H1 (cell line): ENCODE measurements at regions not wholly inside any gene's neighbourhood (a gene's known extent, or its start where the extent isn't known, plus 50 kb on each side); places are given as distances from the start of the nearest gene placed in this dataset.

ENCODE experiments used
- CTCF ChIA-PET: fragments of 300-600 bp; sonication (Branson Sonifier 250); formaldehyde crosslinking; loops from one replicate; lab custom pipeline; 2021; ENCODE audit not compliant: partially characterized antibody; lab: Charles Lee
- POLR2A ChIA-PET: fragments of 300-600 bp; sonication (Branson Sonifier 250); formaldehyde crosslinking; loops from one replicate; lab custom pipeline; 2021; ENCODE audit warnings: inconsistent platforms; ENCODE audit not compliant: partially characterized antibody; lab: Charles Lee
- DNase-seq, 2 experiments: peaks; one replicate each; pipeline versions ENCODE4 v3.0.0 to v3.0.0-alpha.2; 2010 to 2022; ENCODE audit warnings: low spot score in 2 of 2, low read depth in 1 of 2, mixed read lengths in 1 of 2
- FAIRE-seq: peaks from 2 replicates; lab custom pipeline; 2011; peaks lifted over from hg19 to GRCh38; lab: Jason Lieb, UNC
- H2AFZ ChIP-seq: 2 replicates; pipeline ENCODE4 v1.8.1; 2012; ENCODE audit warnings: low read length, inconsistent platforms
- H2AK5ac ChIP-seq: 2 replicates; pipeline ENCODE4 v1.6.1; 2013; ENCODE audit warnings: low read depth, low read length
- H2BK120ac ChIP-seq: replicated peaks from 2 replicates; pipeline ENCODE3; 2013; ENCODE audit warnings: low read depth, low read length, inconsistent platforms
- H2BK12ac ChIP-seq: 2 replicates; pipeline ENCODE4 v1.6.1; 2013; ENCODE audit warnings: low read depth, low read length
- H2BK15ac ChIP-seq: 2 replicates; pipeline ENCODE4 v1.6.1; 2013; ENCODE audit warnings: low read length
- H2BK20ac ChIP-seq: 2 replicates; pipeline ENCODE4 v1.6.1; 2013; ENCODE audit warnings: low read length
- H2BK5ac ChIP-seq: 2 replicates; pipeline ENCODE4 v1.6.1; 2013; ENCODE audit warnings: low read depth, low read length
- H3K14ac ChIP-seq: 2 replicates; pipeline ENCODE4 v1.6.1; 2013; ENCODE audit warnings: inconsistent platforms; ENCODE audit not compliant: insufficient read length
- H3K18ac ChIP-seq: 2 replicates; pipeline ENCODE4 v1.6.1; 2013; ENCODE audit warnings: low read length; ENCODE audit errors: extremely low read depth
- H3K23ac ChIP-seq: 2 replicates; pipeline ENCODE4 v1.6.1; 2013; ENCODE audit warnings: inconsistent platforms; ENCODE audit not compliant: insufficient read length
- H3K23me2 ChIP-seq: 2 replicates; pipeline ENCODE4 v1.6.1; 2013; ENCODE audit warnings: low read depth, low read length
- H3K27ac ChIP-seq: 2 replicates; pipeline ENCODE4 v1.6.1; 2011; ENCODE audit warnings: low read depth, low read length, inconsistent platforms
- H3K27me3 ChIP-seq, 4 experiments: replicated peaks in 1 of 4; 1 replicate in 1 of 4; 2 replicates in 3 of 4; pipeline versions ENCODE4 v1.6.1 to v1.8.1; 2011 to 2013; ENCODE audit warnings: low read length in 3 of 4, mild to moderate bottlenecking in 3 of 4, inconsistent platforms in 2 of 4, mixed read lengths in 2 of 4, moderate library complexity in 1 of 4; ENCODE audit not compliant: control insufficient read depth in 3 of 4, insufficient read depth in 3 of 4; ENCODE audit errors: extremely low read depth in 1 of 4
- H3K36me3 ChIP-seq, 4 experiments: 2 replicates each; pipeline versions ENCODE4 v1.6.1 to v1.8.1; 2011 to 2013; ENCODE audit warnings: mild to moderate bottlenecking in 4 of 4, low read length in 3 of 4, moderate library complexity in 2 of 4, control low read depth in 1 of 4, inconsistent platforms in 1 of 4; ENCODE audit not compliant: insufficient read depth in 4 of 4, control insufficient read depth in 2 of 4
- H3K4ac ChIP-seq: replicated peaks from 2 replicates; pipeline ENCODE3; 2013; ENCODE audit warnings: low read length, low read depth, mixed read lengths, inconsistent platforms; ENCODE audit not compliant: insufficient read length
- H3K4me1 ChIP-seq, 4 experiments: replicated peaks in 1 of 4; 1 replicate in 1 of 4; 2 replicates in 3 of 4; pipeline versions ENCODE4 v1.6.1 to v1.8.1; 2011 to 2013; ENCODE audit warnings: low read length in 3 of 4, inconsistent platforms in 2 of 4, mixed read lengths in 1 of 4; ENCODE audit not compliant: insufficient read depth in 4 of 4, control insufficient read depth in 3 of 4
- H3K4me2 ChIP-seq, 2 experiments: 2 replicates each; pipeline versions ENCODE4 v1.6.1 to v1.8.1; 2011 to 2013; ENCODE audit warnings: low read depth in 2 of 2, low read length in 2 of 2, control low read depth in 1 of 2, inconsistent platforms in 1 of 2, mild to moderate bottlenecking in 1 of 2; ENCODE audit not compliant: insufficient read depth in 1 of 2
- H3K4me3 ChIP-seq, 4 experiments: fragments of 200-600, 300-600 bp in 1 of 4; sonication (generic), shearing (Covaris generic), sonication (Bioruptor Twin) in 1 of 4; 2 replicates each; pipeline versions ENCODE4 v1.5.1 to v1.8.1; 2011 to 2016; ENCODE audit warnings: low read length in 4 of 4, low read depth in 3 of 4, control low read depth in 2 of 4, inconsistent platforms in 2 of 4, mild to moderate bottlenecking in 2 of 4, mixed read lengths in 1 of 4, moderate library complexity in 1 of 4; ENCODE audit not compliant: insufficient read depth in 2 of 4; ENCODE audit errors: extremely low read depth in 1 of 4
- H3K56ac ChIP-seq: replicated peaks from 2 replicates; pipeline ENCODE3; 2013; ENCODE audit warnings: low read depth, mild to moderate bottlenecking, mixed read lengths, low read length, inconsistent platforms; ENCODE audit not compliant: insufficient read length
- H3K79me1 ChIP-seq: 2 replicates; pipeline ENCODE4 v1.6.1; 2013; ENCODE audit warnings: low read depth, low read length, control low read depth
- H3K79me2 ChIP-seq, 2 experiments: 2 replicates each; pipeline versions ENCODE4 v1.6.1 to v1.8.1; 2012 to 2013; ENCODE audit warnings: low read length in 2 of 2, mild to moderate bottlenecking in 2 of 2, inconsistent platforms in 1 of 2; ENCODE audit not compliant: insufficient read depth in 2 of 2, control insufficient read depth in 1 of 2
- H3K9ac ChIP-seq, 4 experiments: replicated peaks in 1 of 4; 1 replicate in 1 of 4; 2 replicates in 3 of 4; pipeline versions ENCODE4 v1.6.1 to v1.8.1; 2011 to 2013; ENCODE audit warnings: low read depth in 3 of 4, low read length in 3 of 4, control low read depth in 2 of 4, mild to moderate bottlenecking in 2 of 4, moderate library complexity in 2 of 4, inconsistent platforms in 1 of 4; ENCODE audit errors: extremely low read depth in 1 of 4
- H3K9me3 ChIP-seq, 2 experiments: 2 replicates each; pipeline versions ENCODE4 v1.6.1 to v1.8.1; 2012 to 2013; ENCODE audit warnings: mild to moderate bottlenecking in 2 of 2, moderate library complexity in 2 of 2, control low read depth in 1 of 2, inconsistent platforms in 1 of 2, low read depth in 1 of 2, low read length in 1 of 2, mixed read lengths in 1 of 2; ENCODE audit not compliant: insufficient read depth in 2 of 2
- H4K20me1 ChIP-seq, 2 experiments: replicated peaks in 1 of 2; 2 replicates each; pipeline versions ENCODE3 to v1.8.1; 2011 to 2013; ENCODE audit warnings: inconsistent platforms in 2 of 2, low read length in 2 of 2, mild to moderate bottlenecking in 1 of 2; ENCODE audit not compliant: insufficient read depth in 2 of 2, control insufficient read depth in 1 of 2
- H4K5ac ChIP-seq: 2 replicates; pipeline ENCODE4 v1.6.1; 2013; ENCODE audit warnings: low read length, low read depth, mixed read lengths, inconsistent platforms; ENCODE audit not compliant: insufficient read length
- H4K8ac ChIP-seq: 2 replicates; pipeline ENCODE4 v1.8.0; 2013; ENCODE audit warnings: mild to moderate bottlenecking, moderate library complexity, low read length, inconsistent platforms; ENCODE audit not compliant: insufficient read depth; ENCODE audit errors: extremely low read depth
- H4K91ac ChIP-seq: replicated peaks from 2 replicates; pipeline ENCODE3; 2013; ENCODE audit warnings: low read length, mixed read lengths, inconsistent platforms; ENCODE audit not compliant: insufficient read length
- BACH1 ChIP-seq: IDR thresholded peaks from 2 replicates; pipeline ENCODE4 v1.6.1; 2012; ENCODE audit warnings: low read length, improper control_type of control experiment
- JUND ChIP-seq: IDR thresholded peaks from 2 replicates; pipeline ENCODE4 v1.6.1; 2011; ENCODE audit warnings: mild to moderate bottlenecking, improper control_type of control experiment, low read length
- SUZ12 ChIP-seq: fragments of 200-600 bp; sonication (generic); IDR thresholded peaks from 2 replicates; pipeline ENCODE4 v1.6.1; 2012; ENCODE audit warnings: mild to moderate bottlenecking, inconsistent platforms, low read length, moderate library complexity, mixed read lengths
- WGBS, 2 experiments: shearing (Covaris generic) in 1 of 2; methylation state at CpG; one replicate each; pipeline versions ENCODE4 v1.1.6 to v1.1.7; 2013 to 2015; ENCODE audit warnings: low lambda C conversion rate in 2 of 2, mixed read lengths in 2 of 2, inconsistent platforms in 1 of 2, low coverage in 1 of 2, missing lambda C conversion rate in 1 of 2; ENCODE audit not compliant: insufficient replicate concordance in 2 of 2, insufficient coverage in 1 of 2, insufficient read length in 1 of 2; ENCODE audit errors: extremely low coverage in 1 of 2, missing lambda C conversion rate in 1 of 2; 5-methylcytosine and 5-hydroxymethylcytosine counted together

DNA sequence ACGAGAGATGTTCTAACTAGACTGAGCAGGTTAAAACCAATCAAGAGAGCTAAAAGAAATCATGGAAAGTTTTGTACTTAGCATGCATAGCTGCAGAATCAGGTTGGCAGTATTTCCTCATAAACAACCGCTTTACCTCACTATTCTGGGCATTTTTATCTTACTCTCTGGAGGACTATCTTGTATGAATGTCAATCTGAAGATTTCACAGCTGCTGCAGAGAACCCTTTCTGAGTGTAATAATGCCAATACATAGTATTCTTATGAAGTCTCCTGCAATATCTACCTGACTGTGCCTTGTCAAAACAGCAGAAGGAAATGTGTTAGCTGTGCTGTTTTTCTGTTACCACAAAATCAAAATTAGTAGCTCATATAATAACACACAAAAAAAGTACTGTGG is 705.9 kb upstream of the FSHR start:
- H2BK20ac ChIP-seq = no peak overlapping the region
- H3K27me3 ChIP-seq = no peaks in the 10 kb centered on the region
- no peak overlapping the region for H4K5ac ChIP-seq
- H3K27ac ChIP-seq = no peak overlapping the region
- TF ChIP-seq SUZ12 (no peak), BACH1 (no peak), JUND (no peak)
- H3K23ac ChIP-seq = no peak overlapping the region
- H3K23me2 ChIP-seq = no peaks in the 10 kb centered on the region
- H2BK12ac ChIP-seq = no peak overlapping the region
- no peak overlapping the region for H3K18ac ChIP-seq
- H3K4me1 ChIP-seq = no peaks in the 10 kb centered on the region
- DNase-seq = no peak
- H2BK15ac ChIP-seq = no peak overlapping the region
- no peak overlapping the region for H3K4ac ChIP-seq
- H3K79me2 ChIP-seq = no peaks in the 10 kb centered on the region
- H3K4me2 ChIP-seq = no peak overlapping the region
- no peak overlapping the region for H2AFZ ChIP-seq
- ChIA-PET CTCF (interaction anchor here (0.6 kb wide), 1 partner anchor 615 kb away, joined by 3 read pairs; no protein-coding TSS in a partner anchor), POLR2A (no interaction called here)
- H4K8ac ChIP-seq = no peak overlapping the region
- H3K36me3 ChIP-seq = no peaks in the 10 kb centered on the region
- H3K79me1 ChIP-seq = no peaks in the 10 kb centered on the region
- H2BK5ac ChIP-seq = no peak overlapping the region
- no peak for FAIRE-seq
- H3K56ac ChIP-seq = no peak overlapping the region
- peak overlapping the region in 1 of 4 experiments; percentile 8; a peak in 1 of 7 replicates for H3K9ac ChIP-seq
- H2BK120ac ChIP-seq = no peak overlapping the region
- H4K20me1 ChIP-seq = no peaks in the 10 kb centered on the region
- H3K14ac ChIP-seq = no peak overlapping the region
- WGBS, 2 experiments = 92% methylated on average over 2 of the region's 2 CpGs; no CpG with 5 or more reads in 1 of the 2 experiments
- H3K9me3 ChIP-seq = no peaks in the 10 kb centered on the region
- no peak overlapping the region for H2AK5ac ChIP-seq
- H4K91ac ChIP-seq = no peak overlapping the region
- no peak overlapping the region for H3K4me3 ChIP-seq
